ENCODE measurements at regions not wholly inside any gene's neighbourhood (a gene's known extent, or its start where the extent isn't known, plus 50 kb on each side); places are given as distances from the start of the nearest gene placed in this dataset.

- Mint-ChIP-seq H3K9me3 (ENCODE audit: unreplicated experiment) (no peaks in the 10 kb centered on the region), H3K36me3 (ENCODE audit: unreplicated experiment) (no peaks in the 10 kb centered on the region), H3K4me3 (ENCODE audit: unreplicated experiment) (no peak overlapping the region), H3K27me3 (ENCODE audit: unreplicated experiment) (no peaks in the 10 kb centered on the region), H3K27ac (ENCODE audit: unreplicated experiment) (no peak overlapping the region), H3K4me1 (ENCODE audit: unreplicated experiment) (peaks cover 5% of the 10 kb centered on the region)
- DNase-seq (ENCODE audit: extremely low spot score, unreplicated experiment), result no peak
- TF ChIP-seq CTCF (IDR thresholded peaks at IDR 0.05), result no peak
These were observed 80.7 kb upstream of the NUDT4 start for GRCh38 chr12:93297032-93297431.

DNA sequence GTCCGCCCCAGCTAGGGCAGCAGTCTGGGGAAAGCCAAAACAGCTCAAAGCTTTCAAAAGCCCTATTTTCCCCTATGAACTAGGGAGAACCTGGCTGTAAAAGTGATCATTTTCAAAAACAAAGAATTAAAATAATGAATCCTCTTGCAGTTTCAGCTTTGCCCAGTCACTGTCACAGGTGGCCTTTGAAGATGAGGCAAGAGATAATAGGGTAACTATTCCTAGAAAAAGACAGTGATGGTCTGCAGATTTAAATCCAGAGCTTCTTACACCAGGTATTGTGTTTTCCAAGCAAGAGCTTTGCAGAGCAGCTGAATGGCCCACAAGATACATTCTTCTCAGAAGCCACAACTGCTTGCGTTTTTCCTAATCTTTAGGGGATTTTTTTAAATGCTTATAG lies 80.2 kb upstream of the NUDT4 start:
- Mint-ChIP-seq H3K36me3 (ENCODE audit: unreplicated experiment) (no peaks in the 10 kb centered on the region), H3K27me3 (ENCODE audit: unreplicated experiment) (no peaks in the 10 kb centered on the region), H3K27ac (ENCODE audit: unreplicated experiment) (no peak overlapping the region), H3K9me3 (ENCODE audit: unreplicated experiment) (no peaks in the 10 kb centered on the region), H3K4me3 (ENCODE audit: unreplicated experiment) (no peak overlapping the region), H3K4me1 (ENCODE audit: unreplicated experiment) (peaks cover 5% of the 10 kb centered on the region)
- TF ChIP-seq CTCF (IDR thresholded peaks at IDR 0.05), result no peak
- no peak for DNase-seq (ENCODE audit: extremely low spot score, unreplicated experiment)

- DNase-seq (ENCODE audit: extremely low spot score, unreplicated experiment), result no peak
- Mint-ChIP-seq H3K4me1 (ENCODE audit: unreplicated experiment) (peaks cover 8% of the 10 kb centered on the region), H3K27me3 (ENCODE audit: unreplicated experiment) (no peaks in the 10 kb centered on the region), H3K9me3 (ENCODE audit: unreplicated experiment) (no peaks in the 10 kb centered on the region), H3K27ac (ENCODE audit: unreplicated experiment) (no peak overlapping the region), H3K36me3 (ENCODE audit: unreplicated experiment) (no peaks in the 10 kb centered on the region), H3K4me3 (ENCODE audit: unreplicated experiment) (no peak overlapping the region)
- no peak for TF ChIP-seq CTCF (IDR thresholded peaks at IDR 0.05)
These were observed 78.4 kb upstream of the NUDT4 start for GRCh38 chr12:93299262-93299846.

GRCh38 chr12:93300611-93301021 lies 77.1 kb upstream of the NUDT4 start:
- no peaks in the 10 kb centered on the region for H3K27me3 Mint-ChIP-seq (ENCODE audit: unreplicated experiment)
- no peaks in the 10 kb centered on the region for H3K9me3 Mint-ChIP-seq (ENCODE audit: unreplicated experiment)
- TF ChIP-seq CTCF (IDR thresholded peaks at IDR 0.05), result no peak
- no peaks in the 10 kb centered on the region for H3K36me3 Mint-ChIP-seq (ENCODE audit: unreplicated experiment)
- peaks cover 8% of the 10 kb centered on the region for H3K4me1 Mint-ChIP-seq (ENCODE audit: unreplicated experiment)
- H3K27ac Mint-ChIP-seq (ENCODE audit: unreplicated experiment), result no peak overlapping the region
- DNase-seq (ENCODE audit: extremely low spot score, unreplicated experiment), result no peak
- H3K4me3 Mint-ChIP-seq (ENCODE audit: unreplicated experiment), result no peak overlapping the region

- Mint-ChIP-seq H3K27me3 (ENCODE audit: unreplicated experiment) (no peaks in the 10 kb centered on the region), H3K36me3 (ENCODE audit: unreplicated experiment) (no peaks in the 10 kb centered on the region), H3K9me3 (ENCODE audit: unreplicated experiment) (peaks cover 11% of the 10 kb centered on the region), H3K27ac (ENCODE audit: unreplicated experiment) (no peak overlapping the region), H3K4me1 (ENCODE audit: unreplicated experiment) (peaks cover 3% of the 10 kb centered on the region), H3K4me3 (ENCODE audit: unreplicated experiment) (no peak overlapping the region)
- TF ChIP-seq CTCF (IDR thresholded peaks at IDR 0.05), result no peak
- DNase-seq (ENCODE audit: extremely low spot score, unreplicated experiment), result no peak
These were observed 75.1 kb upstream of the NUDT4 start for GRCh38 chr12:93302331-93303229.
